ENCODE measurements at regions not wholly inside any gene's neighbourhood (a gene's known extent, or its start where the extent isn't known, plus 50 kb on each side); places are given as distances from the start of the nearest gene placed in this dataset.

GRCh38 chr14:65256714-65257113 is 154.4 kb upstream of the MAX start:
- TF ChIP-seq POLR2A (IDR thresholded peaks at IDR 0.05; ENCODE audit: low read depth, low read length) (no peak), SPI1 (IDR thresholded peaks at IDR 0.05; ENCODE audit: low read depth, low read length) (no peak), TAF1 (IDR thresholded peaks at IDR 0.05; ENCODE audit: low read depth, low read length) (no peak), POLR2AphosphoS5 (IDR thresholded peaks at IDR 0.05; ENCODE audit: low read depth, low read length) (no peak), POU2F2 (IDR thresholded peaks at IDR 0.05; ENCODE audit: low read depth, low read length) (no peak)

Data from GM12891 (cell line).